Stomach smooth muscle (tissue), 2 donors: ENCODE measurements at regions not wholly inside any gene's neighbourhood (a gene's known extent, or its start where the extent isn't known, plus 50 kb on each side); places are given as distances from the start of the nearest gene placed in this dataset.

Experiments
- H3K27ac ChIP-seq: one replicate; pipeline ENCODE4 v1.7.0; 2013; ENCODE audit warnings: mild to moderate bottlenecking, low read length, inconsistent platforms
- H3K27me3 ChIP-seq, 2 donors: one replicate each; pipeline ENCODE4 v1.7.0; 2013; ENCODE audit warnings: low read length in 2 of 2; ENCODE audit not compliant: insufficient read depth in 2 of 2, control insufficient read depth in 1 of 2
- H3K36me3 ChIP-seq, 2 donors: one replicate each; pipeline ENCODE4 v1.7.0; 2013; ENCODE audit warnings: low read length in 2 of 2; ENCODE audit not compliant: control insufficient read depth in 2 of 2, insufficient read depth in 2 of 2
- H3K4me1 ChIP-seq: one replicate; pipeline ENCODE4 v1.7.0; 2013; ENCODE audit warnings: low read length; ENCODE audit not compliant: control insufficient read depth, insufficient read depth
- H3K4me3 ChIP-seq, 2 donors: one replicate each; pipeline ENCODE4 v1.7.0; 2013; ENCODE audit warnings: low read length in 2 of 2
- H3K9ac ChIP-seq, 2 donors: one replicate each; pipeline ENCODE4 v1.7.0; 2013; ENCODE audit warnings: low read length in 2 of 2, mild to moderate bottlenecking in 1 of 2
- H3K9me3 ChIP-seq, 2 donors: one replicate each; pipeline ENCODE4 v1.7.0; 2013; ENCODE audit warnings: low read length in 2 of 2; ENCODE audit not compliant: control insufficient read depth in 2 of 2
- donor health status: healthy.
- donor health status: Pancreatic carcinoma.

- no peaks in the 10 kb centered on the region for H3K27me3 ChIP-seq
- no peak overlapping the region for H3K27ac ChIP-seq
- no peak overlapping the region for H3K4me3 ChIP-seq
- H3K36me3 ChIP-seq: no peaks in the 10 kb centered on the region
- no peak overlapping the region for H3K9ac ChIP-seq
- no peaks in the 10 kb centered on the region for H3K9me3 ChIP-seq
- no peaks in the 10 kb centered on the region for H3K4me1 ChIP-seq
These were observed 689.3 kb downstream of the HACE1 start for GRCh38 chr6:104170401-104170800.

- no peaks in the 10 kb centered on the region for H3K36me3 ChIP-seq
- no peak overlapping the region for H3K27ac ChIP-seq
- no peak overlapping the region for H3K4me3 ChIP-seq
- no peaks in the 10 kb centered on the region for H3K27me3 ChIP-seq
- no peak overlapping the region for H3K9ac ChIP-seq
- H3K9me3 ChIP-seq: peaks cover 3 to 6% of the 10 kb centered on the region in 2 donors
- H3K4me1 ChIP-seq: no peaks in the 10 kb centered on the region
These were observed 693.6 kb downstream of the HACE1 start for GRCh38 chr6:104166055-104166668.

GRCh38 chr6:104162036-104162669 lies 697.6 kb downstream of the HACE1 start:
- H3K9me3 ChIP-seq: peaks cover 3 to 6% of the 10 kb centered on the region in 2 donors
- H3K27ac ChIP-seq: no peak overlapping the region
- no peaks in the 10 kb centered on the region for H3K27me3 ChIP-seq
- H3K4me3 ChIP-seq: no peak overlapping the region
- no peak overlapping the region for H3K9ac ChIP-seq
- H3K4me1 ChIP-seq: no peaks in the 10 kb centered on the region
- no peaks in the 10 kb centered on the region for H3K36me3 ChIP-seq

- no peaks in the 10 kb centered on the region for H3K4me1 ChIP-seq
- no peak overlapping the region for H3K9ac ChIP-seq
- H3K27me3 ChIP-seq: no peaks in the 10 kb centered on the region
- H3K9me3 ChIP-seq: peaks cover 0 to 3% of the 10 kb centered on the region in 2 donors
- H3K4me3 ChIP-seq: no peak overlapping the region
- H3K27ac ChIP-seq: no peak overlapping the region
- H3K36me3 ChIP-seq: no peaks in the 10 kb centered on the region
These were observed 700.6 kb downstream of the HACE1 start for GRCh38 chr6:104159045-104159618.

GRCh38 chr6:104143757-104144156 lies 716.0 kb downstream of the HACE1 start:
- Histone ChIP-seq H3K27ac (no peak overlapping the region), H3K4me1 (no peaks in the 10 kb centered on the region), H3K4me3 (no peak overlapping the region), H3K9ac (no peak overlapping the region), H3K27me3 (no peaks in the 10 kb centered on the region), H3K9me3 (no peaks in the 10 kb centered on the region), H3K36me3 (no peaks in the 10 kb centered on the region)

- H3K36me3 ChIP-seq: no peaks in the 10 kb centered on the region
- H3K27me3 ChIP-seq: no peaks in the 10 kb centered on the region
- H3K27ac ChIP-seq: no peak overlapping the region
- H3K9ac ChIP-seq: no peak overlapping the region
- H3K4me1 ChIP-seq: no peaks in the 10 kb centered on the region
- no peak overlapping the region for H3K4me3 ChIP-seq
- H3K9me3 ChIP-seq: no peaks in the 10 kb centered on the region
These were observed 724.8 kb downstream of the HACE1 start for GRCh38 chr6:104134876-104135275.

- H3K27me3 ChIP-seq: no peaks in the 10 kb centered on the region
- no peak overlapping the region for H3K27ac ChIP-seq
- H3K9me3 ChIP-seq: no peaks in the 10 kb centered on the region
- H3K36me3 ChIP-seq: no peaks in the 10 kb centered on the region
- H3K9ac ChIP-seq: no peak overlapping the region
- no peaks in the 10 kb centered on the region for H3K4me1 ChIP-seq
- H3K4me3 ChIP-seq: no peak overlapping the region
These were observed 729.4 kb downstream of the HACE1 start for GRCh38 chr6:104130343-104130742.

- Histone ChIP-seq H3K36me3 (no peaks in the 10 kb centered on the region), H3K9ac (no peak overlapping the region), H3K9me3 (no peaks in the 10 kb centered on the region), H3K4me3 (no peak overlapping the region), H3K4me1 (no peaks in the 10 kb centered on the region), H3K27me3 (no peaks in the 10 kb centered on the region), H3K27ac (no peak overlapping the region)
These were observed 733.3 kb downstream of the HACE1 start for GRCh38 chr6:104126315-104127005.

- Histone ChIP-seq H3K27ac (no peak overlapping the region), H3K27me3 (no peaks in the 10 kb centered on the region), H3K9ac (no peak overlapping the region), H3K4me3 (no peak overlapping the region), H3K36me3 (no peaks in the 10 kb centered on the region), H3K4me1 (no peaks in the 10 kb centered on the region), H3K9me3 (no peaks in the 10 kb centered on the region)
These were observed 736.5 kb downstream of the HACE1 start for GRCh38 chr6:104123227-104123626.

GRCh38 chr6:104118274-104118673 lies 741.4 kb downstream of the HACE1 start:
- Histone ChIP-seq H3K9me3 (no peaks in the 10 kb centered on the region), H3K4me3 (no peak overlapping the region), H3K27ac (no peak overlapping the region), H3K36me3 (no peaks in the 10 kb centered on the region), H3K9ac (no peak overlapping the region), H3K4me1 (no peaks in the 10 kb centered on the region), H3K27me3 (no peaks in the 10 kb centered on the region)

GRCh38 chr6:104109806-104110205 lies 749.9 kb downstream of the HACE1 start:
- no peaks in the 10 kb centered on the region for H3K36me3 ChIP-seq
- H3K27me3 ChIP-seq: no peaks in the 10 kb centered on the region
- H3K27ac ChIP-seq: no peak overlapping the region
- no peak overlapping the region for H3K4me3 ChIP-seq
- no peak overlapping the region for H3K9ac ChIP-seq
- H3K4me1 ChIP-seq: no peaks in the 10 kb centered on the region
- no peaks in the 10 kb centered on the region for H3K9me3 ChIP-seq
